ENCODE measurements at regions not wholly inside any gene's neighbourhood (a gene's known extent, or its start where the extent isn't known, plus 50 kb on each side); places are given as distances from the start of the nearest gene placed in this dataset.

- no peak for DNase-seq (ENCODE audit: low spot score)
Observed at GRCh38 chr18:38402509-38402908, 836.9 kb upstream of the CELF4 start.

GRCh38 chr18:38397094-38397493 lies 831.5 kb upstream of the CELF4 start:
- no peak for DNase-seq (ENCODE audit: low spot score)

GRCh38 chr18:38386146-38386545 lies 820.5 kb upstream of the CELF4 start:
- DNase-seq (ENCODE audit: low spot score) = no peak

- DNase-seq (ENCODE audit: low spot score) = no peak
Observed at GRCh38 chr18:38369772-38370690, 804.4 kb upstream of the CELF4 start.

- DNase-seq (ENCODE audit: low spot score) = no peak
Observed at GRCh38 chr18:38368886-38369285, 803.3 kb upstream of the CELF4 start.

GRCh38 chr18:38368246-38368645 lies 802.6 kb upstream of the CELF4 start:
- no peak for DNase-seq (ENCODE audit: low spot score)

- DNase-seq (ENCODE audit: low spot score) = no peak
Observed at GRCh38 chr18:38367473-38367872, 801.9 kb upstream of the CELF4 start.

GRCh38 chr18:38362286-38362792 lies 796.7 kb upstream of the CELF4 start:
- DNase-seq (ENCODE audit: low spot score) = no peak

- no peak for DNase-seq (ENCODE audit: low spot score)
Observed at GRCh38 chr18:38358805-38359657, 793.4 kb upstream of the CELF4 start.

GRCh38 chr18:38353149-38353548 lies 787.6 kb upstream of the CELF4 start:
- no peak for DNase-seq (ENCODE audit: low spot score)

- DNase-seq (ENCODE audit: low spot score) = no peak
Observed at GRCh38 chr18:38350141-38350540, 784.5 kb upstream of the CELF4 start.

- DNase-seq (ENCODE audit: low spot score) = no peak
Observed at GRCh38 chr18:38330573-38330972, 765.0 kb upstream of the CELF4 start.

- DNase-seq (ENCODE audit: low spot score) = no peak
Observed at GRCh38 chr18:38329145-38329544, 763.5 kb upstream of the CELF4 start.

- DNase-seq (ENCODE audit: low spot score) = no peak
Observed at GRCh38 chr18:38322206-38322605, 756.6 kb upstream of the CELF4 start.

GRCh38 chr18:38321262-38321661 lies 755.7 kb upstream of the CELF4 start:
- DNase-seq (ENCODE audit: low spot score) = no peak

- no peak for DNase-seq (ENCODE audit: low spot score)
Observed at GRCh38 chr18:38318416-38318815, 752.8 kb upstream of the CELF4 start.

- DNase-seq (ENCODE audit: low spot score) = no peak
Observed at GRCh38 chr18:38313831-38314230, 748.2 kb upstream of the CELF4 start.

GRCh38 chr18:38312532-38312931 lies 746.9 kb upstream of the CELF4 start:
- DNase-seq (ENCODE audit: low spot score) = no peak

GRCh38 chr18:38310936-38311335 lies 745.3 kb upstream of the CELF4 start:
- no peak for DNase-seq (ENCODE audit: low spot score)

GRCh38 chr18:38307914-38308313 lies 742.3 kb upstream of the CELF4 start:
- no peak for DNase-seq (ENCODE audit: low spot score)

- DNase-seq (ENCODE audit: low spot score) = no peak
Observed at GRCh38 chr18:38305961-38306360, 740.4 kb upstream of the CELF4 start.

GRCh38 chr18:38301621-38302020 lies 736.0 kb upstream of the CELF4 start:
- no peak for DNase-seq (ENCODE audit: low spot score)

- no peak for DNase-seq (ENCODE audit: low spot score)
Observed at GRCh38 chr18:38297910-38298309, 732.3 kb upstream of the CELF4 start.

Measured in AG08395 (cell line).